T1000 (cell line): ENCODE measurements at regions not wholly inside any gene's neighbourhood (a gene's known extent, or its start where the extent isn't known, plus 50 kb on each side); places are given as distances from the start of the nearest gene placed in this dataset.

Experiments
- DNase-seq: peaks from one replicate; lab custom pipeline; 2025; ENCODE audit warnings: mixed read lengths; lab: John Stamatoyannopoulos, UW

DNA sequence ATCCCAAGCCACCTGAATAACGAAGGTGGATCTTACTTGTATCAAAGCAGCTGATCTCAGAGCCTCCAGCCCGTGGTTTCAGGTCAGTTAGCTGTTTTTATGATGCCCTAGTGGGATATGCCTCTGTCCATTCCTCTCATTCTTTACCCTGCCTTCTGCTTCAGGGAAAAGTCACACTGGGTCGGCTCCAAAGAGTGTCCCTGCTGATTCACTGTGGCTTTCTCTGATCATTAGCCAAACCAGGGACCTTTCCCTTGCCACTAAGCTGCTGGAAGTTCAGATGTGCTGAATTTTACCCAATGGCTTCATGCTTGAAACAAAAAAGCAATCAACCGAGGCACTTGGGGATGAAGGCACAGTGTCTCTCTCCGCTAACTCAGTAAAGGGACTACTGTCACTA, 170.2 kb upstream of the SALL1 start:
- DNase-seq: no peak

DNA sequence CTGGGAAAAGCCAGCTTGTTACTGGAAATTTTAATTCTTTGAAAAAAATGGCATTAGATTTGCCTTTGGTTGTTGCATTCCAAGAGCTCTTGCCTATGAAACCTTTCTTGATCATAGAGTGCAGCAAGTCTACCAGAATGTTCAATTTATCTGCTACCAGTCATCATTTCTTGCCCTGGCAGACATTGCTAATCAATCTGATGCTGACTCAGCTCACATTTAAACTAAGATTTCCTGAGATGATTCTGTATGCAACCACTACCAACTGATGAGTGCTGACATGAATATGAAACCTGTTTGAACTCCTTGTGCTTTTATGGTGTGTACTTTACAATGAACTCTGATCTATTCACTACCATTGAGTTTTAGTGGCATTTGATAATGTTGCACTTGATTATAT, 166.5 kb upstream of the SALL1 start:
- no peak for DNase-seq

- DNase-seq: no peak
Measured at GRCh38 chr16:51313198-51313597, 162.1 kb upstream of the SALL1 start.

DNA sequence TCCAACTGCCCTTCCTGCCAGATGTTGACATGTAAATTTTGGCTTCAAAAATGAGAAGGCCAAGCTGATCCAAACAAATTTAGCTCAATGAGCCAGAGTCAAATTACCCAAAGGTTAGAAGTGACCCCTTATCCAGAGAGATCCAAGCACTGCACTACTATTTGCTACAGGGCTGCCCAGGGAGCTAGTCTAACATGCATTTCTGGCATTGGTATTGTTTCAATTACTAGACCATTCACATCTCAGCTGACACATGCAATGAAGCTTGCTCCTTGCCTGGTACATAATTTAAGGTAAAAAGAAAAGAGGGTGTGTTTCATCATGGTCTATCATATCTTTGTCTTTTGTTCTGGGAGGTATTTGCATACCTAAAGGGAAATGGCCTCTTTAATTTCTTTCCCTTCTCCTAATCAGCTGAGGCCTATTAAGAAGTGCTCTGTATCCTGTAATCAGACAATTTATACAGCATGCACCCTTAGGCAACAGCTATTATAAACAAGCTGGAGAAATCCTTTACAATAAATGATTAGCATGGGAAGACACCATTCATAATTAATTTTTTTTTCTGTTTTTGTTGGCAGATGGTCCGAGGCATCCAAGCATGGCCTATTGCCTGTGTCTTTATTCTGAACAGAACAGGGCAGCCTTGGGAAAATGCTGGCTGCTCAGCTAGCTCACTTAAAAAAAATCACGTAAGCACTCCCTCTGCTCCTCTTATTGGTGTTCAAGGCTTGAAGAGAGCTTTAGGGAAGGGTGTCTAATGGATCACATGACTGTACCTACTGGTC, 161.5 kb upstream of the SALL1 start:
- DNase-seq: no peak

DNA sequence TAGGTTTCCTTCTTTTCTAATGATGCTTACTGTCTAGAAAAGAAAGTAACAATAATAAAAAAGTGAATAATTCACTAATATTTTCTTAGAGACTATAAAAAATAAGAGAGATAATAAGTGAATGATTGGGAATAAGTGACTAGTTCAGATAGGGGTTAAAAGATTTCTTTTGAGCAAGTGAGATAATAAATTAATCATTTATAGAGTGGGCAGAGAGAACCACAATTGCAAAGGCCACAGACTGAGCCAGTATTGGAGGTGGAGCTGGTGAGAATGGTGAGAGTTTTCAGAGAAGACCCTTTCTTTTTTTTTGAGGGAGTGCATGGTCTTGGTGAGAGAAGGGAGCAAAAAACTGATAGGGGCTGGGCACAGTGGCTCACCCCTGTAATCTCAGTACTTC, 159.1 kb upstream of the SALL1 start:
- DNase-seq: no peak

GRCh38 chr16:51306886-51307595, 156.0 kb upstream of the SALL1 start:
- DNase-seq: no peak

- DNase-seq: no peak
Measured at GRCh38 chr16:51306116-51306515, 155.0 kb upstream of the SALL1 start.

DNA sequence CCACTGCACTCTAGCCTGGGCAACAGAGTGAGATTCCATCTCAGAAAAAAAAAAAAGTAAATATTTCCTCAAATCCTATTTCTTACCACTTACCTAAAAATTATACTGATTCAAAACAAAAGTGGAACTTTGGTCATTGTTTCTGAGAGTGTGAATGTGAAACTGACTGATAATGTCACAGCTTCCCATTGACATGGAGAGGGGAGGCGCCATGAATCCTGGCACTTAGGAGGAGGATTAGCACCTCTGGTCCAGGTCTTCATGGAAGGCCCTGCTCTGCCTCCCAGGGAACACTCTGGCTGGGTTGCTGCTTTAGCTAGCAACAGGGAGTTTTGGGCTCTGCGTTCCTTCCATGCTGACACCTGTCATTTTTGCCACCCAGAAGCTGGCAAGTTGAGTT, 154.3 kb upstream of the SALL1 start:
- no peak for DNase-seq

- DNase-seq: no peak
Measured at GRCh38 chr16:51302042-51302441, 151.0 kb upstream of the SALL1 start.

- no peak for DNase-seq
Measured at GRCh38 chr16:51298800-51299199, 147.7 kb upstream of the SALL1 start.

DNA sequence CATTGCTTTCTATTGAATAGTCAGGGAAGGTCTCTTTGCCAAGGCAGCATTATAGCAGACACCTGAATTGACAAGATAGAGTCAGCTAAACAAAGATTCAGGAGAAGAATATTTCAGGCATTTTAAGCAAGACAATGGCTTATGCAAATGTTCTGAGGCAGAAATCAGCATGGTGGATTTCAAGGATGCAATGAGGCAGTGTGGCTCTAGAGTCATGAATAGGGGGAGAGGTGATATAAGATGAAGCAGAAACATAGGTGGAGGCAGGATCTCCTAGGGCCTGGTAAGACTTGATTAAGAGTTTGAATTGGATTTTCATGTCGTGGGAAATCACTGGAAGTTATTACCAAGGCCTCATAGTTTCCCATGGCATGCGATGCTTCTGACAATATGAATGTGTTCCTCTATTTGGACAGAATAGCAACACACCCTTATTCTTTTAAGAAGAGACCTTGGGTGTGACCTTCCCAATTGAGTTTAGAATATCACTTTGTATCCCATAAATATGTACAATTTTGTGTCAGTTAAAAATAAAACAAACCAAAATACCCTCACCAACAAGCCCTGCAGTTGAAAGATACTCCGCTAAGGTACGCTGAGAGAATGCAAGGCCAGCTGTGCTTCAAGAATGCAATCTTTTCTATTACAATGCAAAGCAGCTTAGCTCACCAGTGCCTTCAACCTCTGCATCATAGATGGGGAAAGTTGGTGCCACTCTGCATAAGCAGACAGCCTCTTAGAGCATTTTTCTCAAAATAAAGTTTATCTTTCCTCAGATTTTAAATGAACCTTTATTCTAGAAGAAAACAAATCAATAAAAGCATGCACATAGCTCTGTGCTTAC, 139.6 kb upstream of the SALL1 start:
- DNase-seq: no peak

DNA sequence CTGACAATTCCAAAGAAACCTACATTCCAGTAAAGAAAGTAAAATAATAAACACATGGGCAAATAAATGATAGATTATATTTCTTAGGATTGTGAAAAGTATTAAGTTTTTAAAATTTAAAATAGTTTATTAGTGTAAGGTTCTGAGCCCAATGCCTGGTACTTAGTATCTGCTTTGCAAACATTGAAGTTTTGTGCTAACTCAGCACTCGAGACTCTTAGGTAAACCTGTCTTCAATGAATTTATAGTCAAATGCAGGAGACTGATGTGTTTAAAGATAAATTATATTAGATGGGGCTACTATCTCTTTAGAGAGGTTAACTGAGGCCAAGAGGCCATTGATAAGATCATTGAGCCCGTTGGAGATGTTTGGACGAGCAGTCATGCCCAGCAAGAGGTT, 138.3 kb upstream of the SALL1 start:
- DNase-seq: no peak

DNA sequence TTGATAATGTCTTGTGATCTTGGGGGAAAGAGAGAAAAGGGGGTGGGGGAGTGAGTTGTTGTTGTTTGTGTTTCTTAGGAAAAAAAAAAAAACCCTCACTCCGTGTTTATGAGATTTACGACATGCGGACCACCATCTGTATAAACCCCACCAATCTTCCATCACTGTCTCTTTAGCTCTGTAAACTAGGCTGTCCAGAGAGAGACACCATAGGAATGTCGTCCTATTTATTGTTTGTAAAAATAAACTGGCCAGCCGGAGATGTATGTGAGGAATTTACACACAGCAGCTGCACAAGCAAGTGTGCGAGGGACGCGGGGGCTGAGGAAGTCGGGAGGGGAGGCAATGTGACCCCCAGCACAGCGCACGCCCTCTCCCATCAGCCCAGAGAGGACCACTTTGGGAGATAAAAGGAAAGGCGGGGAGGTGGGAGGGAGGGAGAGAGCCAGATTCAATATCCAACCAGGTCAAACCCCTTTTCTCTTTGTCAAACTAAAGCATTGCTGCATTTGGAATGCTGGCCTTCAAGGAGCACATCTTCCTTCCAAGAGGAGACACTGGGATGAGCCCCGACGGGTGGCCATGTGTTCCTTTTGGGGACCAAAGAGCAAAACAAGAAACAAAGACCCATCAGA, 136.2 kb upstream of the SALL1 start:
- DNase-seq: no peak

DNA sequence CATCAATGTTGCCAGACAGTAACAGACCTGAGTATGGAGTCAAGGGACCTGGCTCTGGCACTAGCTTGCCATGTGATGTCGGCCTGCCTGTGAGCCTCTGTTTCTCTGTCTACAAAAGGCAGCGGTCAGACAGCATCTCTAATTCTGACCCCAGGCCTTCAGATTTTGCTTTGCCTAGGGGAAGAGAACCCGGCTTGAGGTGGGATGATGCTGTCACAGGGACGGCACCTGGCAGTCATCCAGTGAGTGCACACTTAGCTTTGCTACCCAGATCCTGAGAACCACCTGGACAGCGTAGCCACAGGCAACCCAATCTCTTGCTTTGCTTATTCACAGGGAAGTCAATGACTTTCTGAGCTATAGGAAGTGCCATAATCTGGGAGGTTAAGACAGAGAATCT, 135.2 kb upstream of the SALL1 start:
- DNase-seq: no peak

DNA sequence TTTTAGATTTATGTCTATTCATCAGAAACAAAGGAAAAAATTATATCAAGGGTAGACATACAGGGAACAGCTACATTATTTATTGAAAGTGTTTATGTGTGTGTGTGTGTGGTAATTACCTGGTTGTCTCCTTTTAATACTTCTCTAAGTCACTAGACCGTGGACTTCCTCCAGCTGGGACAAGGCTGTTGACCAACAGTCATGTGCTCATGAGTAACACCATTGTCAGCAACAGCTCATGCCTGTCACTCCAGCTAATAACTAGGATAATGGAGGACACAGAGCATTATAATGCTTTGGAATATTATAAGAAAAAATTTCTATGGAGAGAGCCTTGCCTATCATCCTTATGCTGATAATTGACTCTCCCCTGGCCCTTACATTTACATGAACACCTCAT, 125.3 kb upstream of the SALL1 start:
- no peak for DNase-seq

DNA sequence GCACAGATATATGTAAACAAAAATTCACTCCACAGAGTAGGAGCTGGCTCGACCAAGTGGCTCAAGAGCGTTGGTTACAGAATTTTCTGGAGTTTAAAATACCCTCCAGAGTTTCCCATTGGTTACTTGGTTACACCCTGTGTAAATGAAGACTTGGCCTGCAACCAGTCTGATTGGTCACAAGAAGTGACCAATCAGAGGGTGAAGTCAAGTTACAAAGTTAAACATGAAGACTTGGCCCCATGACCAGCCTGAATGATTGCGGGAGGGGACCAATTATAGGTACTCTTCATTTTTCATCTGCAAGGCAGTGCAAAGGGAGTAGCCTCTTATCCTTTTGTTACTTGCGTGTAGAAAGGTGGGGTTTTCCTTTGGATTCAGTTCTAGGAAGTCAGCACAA, 121.3 kb upstream of the SALL1 start:
- no peak for DNase-seq

- DNase-seq: no peak
Measured at GRCh38 chr16:51271156-51271701, 120.2 kb upstream of the SALL1 start.

- DNase-seq: no peak
Measured at GRCh38 chr16:51268237-51268636, 117.2 kb upstream of the SALL1 start.

DNA sequence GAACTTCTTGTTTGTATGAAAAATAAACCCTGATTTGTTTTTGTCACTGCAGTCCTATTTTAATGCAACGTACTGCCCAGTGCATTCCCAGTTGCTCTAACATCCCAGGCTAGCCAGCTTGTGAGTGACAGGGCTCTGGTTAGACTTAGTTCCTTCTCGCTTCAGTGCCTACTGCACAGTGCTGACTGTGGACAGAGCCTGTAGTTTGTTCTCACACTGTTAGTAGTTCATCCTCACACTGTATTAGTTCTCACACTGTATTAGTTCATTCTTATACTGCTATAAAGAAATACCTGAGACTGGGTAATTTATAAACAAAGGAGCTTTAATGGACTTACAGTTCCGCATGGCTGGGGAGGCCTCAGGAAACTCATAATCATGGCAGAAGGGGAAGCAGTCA, 116.6 kb upstream of the SALL1 start:
- DNase-seq: no peak

DNA sequence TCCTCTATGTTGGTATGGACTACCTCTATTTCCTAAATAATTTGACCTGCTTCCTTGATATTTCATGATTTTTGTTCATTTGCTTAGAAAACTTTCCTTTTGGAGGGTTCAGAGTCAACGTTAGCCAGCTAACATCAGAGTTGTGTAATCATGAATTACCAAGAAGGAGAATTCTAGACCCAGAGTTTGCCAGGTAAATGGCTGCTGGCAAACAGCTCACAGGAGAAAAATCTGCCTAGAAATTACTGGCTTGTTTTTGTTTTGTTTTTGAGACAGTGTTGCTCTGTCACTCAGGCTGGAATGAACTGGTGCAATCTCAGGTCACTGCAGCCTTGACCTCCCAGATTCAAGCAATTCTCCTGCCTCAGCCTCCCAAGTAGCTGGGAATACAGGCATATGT, 111.4 kb upstream of the SALL1 start:
- no peak for DNase-seq

DNA sequence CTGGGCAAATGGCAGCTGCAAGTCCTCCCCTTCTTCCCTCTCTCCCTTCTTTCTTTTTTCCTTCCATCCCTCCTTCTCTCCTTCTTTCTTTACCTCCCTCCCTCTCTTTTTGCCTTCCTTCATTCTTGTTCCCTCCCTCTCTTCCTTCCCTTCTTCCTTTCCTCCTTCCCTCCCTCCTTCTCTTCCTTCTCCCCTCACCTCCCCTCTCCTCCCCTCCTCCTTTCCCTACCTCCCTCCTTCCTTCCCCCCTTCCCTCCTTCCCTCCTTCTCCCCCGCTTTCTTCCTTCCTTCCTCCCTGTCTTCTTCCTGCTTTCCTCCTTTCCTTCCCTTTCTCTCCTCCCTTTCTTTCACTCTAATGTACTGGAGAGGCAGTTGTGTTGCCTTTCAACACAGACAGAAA, 110.8 kb upstream of the SALL1 start:
- no peak for DNase-seq

GRCh38 chr16:51255349-51255972, 104.4 kb upstream of the SALL1 start:
- no peak for DNase-seq
